H1 (cell line): ENCODE measurements at regions not wholly inside any gene's neighbourhood (a gene's known extent, or its start where the extent isn't known, plus 50 kb on each side); places are given as distances from the start of the nearest gene placed in this dataset.

ENCODE experiments used
- CTCF ChIA-PET: fragments of 300-600 bp; sonication (Branson Sonifier 250); formaldehyde crosslinking; loops from one replicate; lab custom pipeline; 2021; ENCODE audit not compliant: partially characterized antibody; lab: Charles Lee
- POLR2A ChIA-PET: fragments of 300-600 bp; sonication (Branson Sonifier 250); formaldehyde crosslinking; loops from one replicate; lab custom pipeline; 2021; ENCODE audit warnings: inconsistent platforms; ENCODE audit not compliant: partially characterized antibody; lab: Charles Lee
- DNase-seq, 2 experiments: peaks; one replicate each; pipeline versions ENCODE4 v3.0.0 to v3.0.0-alpha.2; 2010 to 2022; ENCODE audit warnings: low spot score in 2 of 2, low read depth in 1 of 2, mixed read lengths in 1 of 2
- FAIRE-seq: peaks from 2 replicates; lab custom pipeline; 2011; peaks lifted over from hg19 to GRCh38; lab: Jason Lieb, UNC
- H2AFZ ChIP-seq: 2 replicates; pipeline ENCODE4 v1.8.1; 2012; ENCODE audit warnings: low read length, inconsistent platforms
- H2AK5ac ChIP-seq: 2 replicates; pipeline ENCODE4 v1.6.1; 2013; ENCODE audit warnings: low read depth, low read length
- H2BK120ac ChIP-seq: replicated peaks from 2 replicates; pipeline ENCODE3; 2013; ENCODE audit warnings: low read depth, low read length, inconsistent platforms
- H2BK12ac ChIP-seq: 2 replicates; pipeline ENCODE4 v1.6.1; 2013; ENCODE audit warnings: low read depth, low read length
- H2BK15ac ChIP-seq: 2 replicates; pipeline ENCODE4 v1.6.1; 2013; ENCODE audit warnings: low read length
- H2BK20ac ChIP-seq: 2 replicates; pipeline ENCODE4 v1.6.1; 2013; ENCODE audit warnings: low read length
- H2BK5ac ChIP-seq: 2 replicates; pipeline ENCODE4 v1.6.1; 2013; ENCODE audit warnings: low read depth, low read length
- H3K14ac ChIP-seq: 2 replicates; pipeline ENCODE4 v1.6.1; 2013; ENCODE audit warnings: inconsistent platforms; ENCODE audit not compliant: insufficient read length
- H3K18ac ChIP-seq: 2 replicates; pipeline ENCODE4 v1.6.1; 2013; ENCODE audit warnings: low read length; ENCODE audit errors: extremely low read depth
- H3K23ac ChIP-seq: 2 replicates; pipeline ENCODE4 v1.6.1; 2013; ENCODE audit warnings: inconsistent platforms; ENCODE audit not compliant: insufficient read length
- H3K23me2 ChIP-seq: 2 replicates; pipeline ENCODE4 v1.6.1; 2013; ENCODE audit warnings: low read depth, low read length
- H3K27ac ChIP-seq: 2 replicates; pipeline ENCODE4 v1.6.1; 2011; ENCODE audit warnings: low read depth, low read length, inconsistent platforms
- H3K27me3 ChIP-seq, 4 experiments: replicated peaks in 1 of 4; 1 replicate in 1 of 4; 2 replicates in 3 of 4; pipeline versions ENCODE4 v1.6.1 to v1.8.1; 2011 to 2013; ENCODE audit warnings: low read length in 3 of 4, mild to moderate bottlenecking in 3 of 4, inconsistent platforms in 2 of 4, mixed read lengths in 2 of 4, moderate library complexity in 1 of 4; ENCODE audit not compliant: control insufficient read depth in 3 of 4, insufficient read depth in 3 of 4; ENCODE audit errors: extremely low read depth in 1 of 4
- H3K36me3 ChIP-seq, 4 experiments: 2 replicates each; pipeline versions ENCODE4 v1.6.1 to v1.8.1; 2011 to 2013; ENCODE audit warnings: mild to moderate bottlenecking in 4 of 4, low read length in 3 of 4, moderate library complexity in 2 of 4, control low read depth in 1 of 4, inconsistent platforms in 1 of 4; ENCODE audit not compliant: insufficient read depth in 4 of 4, control insufficient read depth in 2 of 4
- H3K4ac ChIP-seq: replicated peaks from 2 replicates; pipeline ENCODE3; 2013; ENCODE audit warnings: low read length, low read depth, mixed read lengths, inconsistent platforms; ENCODE audit not compliant: insufficient read length
- H3K4me1 ChIP-seq, 4 experiments: replicated peaks in 1 of 4; 1 replicate in 1 of 4; 2 replicates in 3 of 4; pipeline versions ENCODE4 v1.6.1 to v1.8.1; 2011 to 2013; ENCODE audit warnings: low read length in 3 of 4, inconsistent platforms in 2 of 4, mixed read lengths in 1 of 4; ENCODE audit not compliant: insufficient read depth in 4 of 4, control insufficient read depth in 3 of 4
- H3K4me2 ChIP-seq, 2 experiments: 2 replicates each; pipeline versions ENCODE4 v1.6.1 to v1.8.1; 2011 to 2013; ENCODE audit warnings: low read depth in 2 of 2, low read length in 2 of 2, control low read depth in 1 of 2, inconsistent platforms in 1 of 2, mild to moderate bottlenecking in 1 of 2; ENCODE audit not compliant: insufficient read depth in 1 of 2
- H3K4me3 ChIP-seq, 4 experiments: fragments of 200-600, 300-600 bp in 1 of 4; sonication (generic), shearing (Covaris generic), sonication (Bioruptor Twin) in 1 of 4; 2 replicates each; pipeline versions ENCODE4 v1.5.1 to v1.8.1; 2011 to 2016; ENCODE audit warnings: low read length in 4 of 4, low read depth in 3 of 4, control low read depth in 2 of 4, inconsistent platforms in 2 of 4, mild to moderate bottlenecking in 2 of 4, mixed read lengths in 1 of 4, moderate library complexity in 1 of 4; ENCODE audit not compliant: insufficient read depth in 2 of 4; ENCODE audit errors: extremely low read depth in 1 of 4
- H3K56ac ChIP-seq: replicated peaks from 2 replicates; pipeline ENCODE3; 2013; ENCODE audit warnings: low read depth, mild to moderate bottlenecking, mixed read lengths, low read length, inconsistent platforms; ENCODE audit not compliant: insufficient read length
- H3K79me1 ChIP-seq: 2 replicates; pipeline ENCODE4 v1.6.1; 2013; ENCODE audit warnings: low read depth, low read length, control low read depth
- H3K79me2 ChIP-seq, 2 experiments: 2 replicates each; pipeline versions ENCODE4 v1.6.1 to v1.8.1; 2012 to 2013; ENCODE audit warnings: low read length in 2 of 2, mild to moderate bottlenecking in 2 of 2, inconsistent platforms in 1 of 2; ENCODE audit not compliant: insufficient read depth in 2 of 2, control insufficient read depth in 1 of 2
- H3K9ac ChIP-seq, 4 experiments: replicated peaks in 1 of 4; 1 replicate in 1 of 4; 2 replicates in 3 of 4; pipeline versions ENCODE4 v1.6.1 to v1.8.1; 2011 to 2013; ENCODE audit warnings: low read depth in 3 of 4, low read length in 3 of 4, control low read depth in 2 of 4, mild to moderate bottlenecking in 2 of 4, moderate library complexity in 2 of 4, inconsistent platforms in 1 of 4; ENCODE audit errors: extremely low read depth in 1 of 4
- H3K9me3 ChIP-seq, 2 experiments: 2 replicates each; pipeline versions ENCODE4 v1.6.1 to v1.8.1; 2012 to 2013; ENCODE audit warnings: mild to moderate bottlenecking in 2 of 2, moderate library complexity in 2 of 2, control low read depth in 1 of 2, inconsistent platforms in 1 of 2, low read depth in 1 of 2, low read length in 1 of 2, mixed read lengths in 1 of 2; ENCODE audit not compliant: insufficient read depth in 2 of 2
- H4K20me1 ChIP-seq, 2 experiments: replicated peaks in 1 of 2; 2 replicates each; pipeline versions ENCODE3 to v1.8.1; 2011 to 2013; ENCODE audit warnings: inconsistent platforms in 2 of 2, low read length in 2 of 2, mild to moderate bottlenecking in 1 of 2; ENCODE audit not compliant: insufficient read depth in 2 of 2, control insufficient read depth in 1 of 2
- H4K5ac ChIP-seq: 2 replicates; pipeline ENCODE4 v1.6.1; 2013; ENCODE audit warnings: low read length, low read depth, mixed read lengths, inconsistent platforms; ENCODE audit not compliant: insufficient read length
- H4K8ac ChIP-seq: 2 replicates; pipeline ENCODE4 v1.8.0; 2013; ENCODE audit warnings: mild to moderate bottlenecking, moderate library complexity, low read length, inconsistent platforms; ENCODE audit not compliant: insufficient read depth; ENCODE audit errors: extremely low read depth
- H4K91ac ChIP-seq: replicated peaks from 2 replicates; pipeline ENCODE3; 2013; ENCODE audit warnings: low read length, mixed read lengths, inconsistent platforms; ENCODE audit not compliant: insufficient read length
- ASH2L ChIP-seq: fragments of 200-600, 300-600 bp; sonication (generic); IDR thresholded peaks from one replicate; pipeline ENCODE4 v1.7.1; 2017; ENCODE audit warnings: low read length
- ATF2 ChIP-seq: IDR thresholded peaks from 2 replicates; pipeline ENCODE4 v1.6.1; 2012; ENCODE audit warnings: low read length, inconsistent platforms
- GTF2F1 ChIP-seq: IDR thresholded peaks from 2 replicates; pipeline ENCODE4 v1.6.1; 2012; ENCODE audit warnings: low read depth, low read length, improper control_type of control experiment, borderline replicate concordance
- JUN ChIP-seq: IDR thresholded peaks from 2 replicates; pipeline ENCODE4 v1.6.1; 2011; ENCODE audit warnings: low read depth, mild to moderate bottlenecking, improper control_type of control experiment, low read length
- KDM1A ChIP-seq: fragments of 200-600, 300-600 bp; sonication (generic); IDR thresholded peaks from 2 replicates; pipeline ENCODE4 v1.7.1; 2016; ENCODE audit warnings: mild to moderate bottlenecking, low read length, borderline replicate concordance
- NRF1 ChIP-seq: IDR thresholded peaks from 2 replicates; pipeline ENCODE4 v1.6.1; 2011; ENCODE audit warnings: mild to moderate bottlenecking, low read depth, low read length, improper control_type of control experiment
- POLR2A ChIP-seq, 2 experiments: IDR thresholded peaks; 1 replicate in 1 of 2; 2 replicates in 1 of 2; pipeline ENCODE4 v1.6.1; 2011; ENCODE audit warnings: low read depth in 2 of 2, low read length in 2 of 2, mild to moderate bottlenecking in 2 of 2; ENCODE audit errors: control extremely low read depth in 1 of 2
- POU5F1 ChIP-seq: IDR thresholded peaks from 2 replicates; pipeline ENCODE4 v1.6.1; 2011; ENCODE audit warnings: low read depth, mild to moderate bottlenecking, low read length, moderate library complexity
- RBBP5 ChIP-seq: IDR thresholded peaks from 2 replicates; pipeline ENCODE4 v1.7.1; 2012; ENCODE audit warnings: low read depth, mild to moderate bottlenecking, inconsistent platforms, low read length, moderate library complexity, borderline replicate concordance
- RXRA ChIP-seq: IDR thresholded peaks from 2 replicates; pipeline ENCODE4 v1.6.1; 2011; ENCODE audit warnings: low read depth, mild to moderate bottlenecking, low read length, moderate library complexity; ENCODE audit not compliant: insufficient read depth
- SIN3A ChIP-seq, 2 experiments: IDR thresholded peaks in 1 of 2; conservative IDR thresholded peaks in 1 of 2; 2 replicates each; pipeline ENCODE4 v1.6.1; 2011 to 2012; ENCODE audit warnings: low read length in 2 of 2, improper control_type of control experiment in 1 of 2, low read depth in 1 of 2, mild to moderate bottlenecking in 1 of 2
- SP1 ChIP-seq: IDR thresholded peaks from 2 replicates; pipeline ENCODE4 v1.6.1; 2011; ENCODE audit warnings: low read depth, low read length
- TBP ChIP-seq: IDR thresholded peaks from 2 replicates; pipeline ENCODE4 v1.6.1; 2011; ENCODE audit warnings: low read depth, low read length, improper control_type of control experiment
- WGBS, 2 experiments: shearing (Covaris generic) in 1 of 2; methylation state at CpG; one replicate each; pipeline versions ENCODE4 v1.1.6 to v1.1.7; 2013 to 2015; ENCODE audit warnings: low lambda C conversion rate in 2 of 2, mixed read lengths in 2 of 2, inconsistent platforms in 1 of 2, low coverage in 1 of 2, missing lambda C conversion rate in 1 of 2; ENCODE audit not compliant: insufficient replicate concordance in 2 of 2, insufficient coverage in 1 of 2, insufficient read length in 1 of 2; ENCODE audit errors: extremely low coverage in 1 of 2, missing lambda C conversion rate in 1 of 2; 5-methylcytosine and 5-hydroxymethylcytosine counted together

GRCh38 chr13:111791131-111791530 lies 275.8 kb upstream of the SOX1 start:
- CTCF ChIA-PET, result interaction anchor here (0.7 kb wide), 1 partner anchor 1024 kb away, joined by 3 read pairs; no protein-coding TSS in a partner anchor
- WGBS, 2 experiments, result 91% methylated on average over 3 of the region's 3 CpGs; no CpG with 5 or more reads in 1 of the 2 experiments
- Histone ChIP-seq H3K4me2 (no peak overlapping the region), H2BK120ac (no peak overlapping the region), H2AFZ (no peak overlapping the region), H3K4ac (no peak overlapping the region), H2BK12ac (0 out of 2 replicates have a peak overlapping the region, but pooled peaks have one; percentile 75), H3K14ac (no peak overlapping the region), H3K4me1 (no peaks in the 10 kb centered on the region), H3K4me3 (no peak overlapping the region), H4K5ac (no peak overlapping the region), H2AK5ac (peak overlapping the region; percentile 97; the same call in 1 of the 2 replicates), H2BK5ac (no peak overlapping the region; the same call in 1 of the 2 replicates), H3K79me1 (no peaks in the 10 kb centered on the region), H3K23ac (no peak overlapping the region), H3K27ac (no peak overlapping the region), H4K20me1 (peaks cover 0 to 7% of the 10 kb centered on the region in 2 experiments), H3K9ac (no peak overlapping the region), H3K27me3 (no peaks in the 10 kb centered on the region), H4K8ac (no peak overlapping the region), H3K18ac (no peak overlapping the region), H3K23me2 (peaks cover 7% of the 10 kb centered on the region), H3K36me3 (no peaks in the 10 kb centered on the region; a peak in 1 of 8 replicates), H2BK15ac (no peak overlapping the region), H3K9me3 (no peaks in the 10 kb centered on the region), H2BK20ac (no peak overlapping the region), H4K91ac (no peak overlapping the region), H3K79me2 (peaks cover 0 to 8% of the 10 kb centered on the region in 2 experiments; a peak in 2 of 4 replicates), H3K56ac (no peak overlapping the region)
- FAIRE-seq, result no peak
- POLR2A ChIA-PET, result no interaction called here
- no peak for DNase-seq
- no peak for TF ChIP-seq KDM1A
- no peak for TF ChIP-seq JUN
- TF ChIP-seq NRF1, result no peak
- TF ChIP-seq SP1, result no peak
- TF ChIP-seq RBBP5, result no peak
- TF ChIP-seq POLR2A (IDR thresholded peaks at IDR 0.05; ENCODE audit: control extremely low read depth in 1 of 2, low read depth in 2 of 2, low read length in 2 of 2), result no peak
- TF ChIP-seq RXRA, result no peak
- no peak for TF ChIP-seq TBP
- TF ChIP-seq ATF2, result no peak
- TF ChIP-seq ASH2L, result no peak
- no peak for TF ChIP-seq GTF2F1
- no peak for TF ChIP-seq POU5F1
- no peak for TF ChIP-seq SIN3A (conservative IDR thresholded peaks at IDR 0.05 in 1 of 2, IDR thresholded peaks at IDR 0.05 in 1 of 2; ENCODE audit: low read depth in 1 of 2, low read length in 2 of 2)
